H1 (cell line): ENCODE measurements at regions not wholly inside any gene's neighbourhood (a gene's known extent, or its start where the extent isn't known, plus 50 kb on each side); places are given as distances from the start of the nearest gene placed in this dataset.

Experiments used
- JUND ChIP-seq: IDR thresholded peaks from 2 replicates; pipeline ENCODE4 v1.6.1; 2011; ENCODE audit warnings: mild to moderate bottlenecking, improper control_type of control experiment, low read length

DNA sequence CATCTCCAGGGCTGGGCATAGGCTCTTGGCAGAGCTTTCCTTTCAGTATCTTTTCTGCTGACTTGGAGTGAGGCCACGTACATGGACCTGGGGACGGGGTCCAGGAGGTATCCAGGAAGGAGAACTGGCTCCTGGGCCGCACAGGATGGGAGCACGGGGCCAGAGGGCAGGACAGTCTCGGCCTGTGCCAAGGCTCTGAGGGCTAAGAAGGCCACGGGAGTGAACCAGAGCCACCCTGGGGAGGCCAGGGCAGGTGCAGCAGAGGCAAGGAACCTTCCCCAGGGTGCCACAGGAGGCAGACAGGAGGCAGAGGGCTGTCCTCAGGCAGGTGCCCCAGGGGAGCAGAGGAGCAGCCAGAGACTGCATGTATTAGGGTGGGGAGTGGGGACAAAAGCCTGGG, 50.3 kb downstream of the PLXNA1 start (continued):
- no peak for TF ChIP-seq JUND
